CD4-positive, alpha-beta T cell (primary cell): ENCODE measurements at regions not wholly inside any gene's neighbourhood (a gene's known extent, or its start where the extent isn't known, plus 50 kb on each side); places are given as distances from the start of the nearest gene placed in this dataset.

Experiments
- ATAC-seq: fragments of 200-7000 bp; cut with Tn5 transposase; one replicate; pipeline ENCODE4 v1.10.0; 2022; ENCODE audit warnings: mild to moderate bottlenecking; ENCODE audit not compliant: poor library complexity
- CTCF ChIA-PET: fragments of 350-600 bp; sonication (Branson Sonifier 250); formaldehyde crosslinking; loops from one replicate; lab custom pipeline; 2021; ENCODE audit warnings: antibody characterized with exemption, inconsistent platforms; lab: Charles Lee
- POLR2A ChIA-PET: fragments of 350-600 bp; sonication (Branson Sonifier 250); formaldehyde crosslinking; loops from one replicate; lab custom pipeline; 2021; ENCODE audit warnings: antibody characterized with exemption, inconsistent platforms; lab: Charles Lee
- DNase-seq, 14 experiments: peaks; one replicate each; pipeline ENCODE4 v3.0.0-alpha.2; 2013 to 2020; ENCODE audit warnings: mixed read lengths in 2 of 14
- H3K27ac ChIP-seq, 2 donors: one replicate each; pipeline versions ENCODE4 v1.5.1 to v1.7.0; 2013; ENCODE audit warnings: low read length in 2 of 2, low read depth in 1 of 2, mild to moderate bottlenecking in 1 of 2
- H3K27me3 ChIP-seq, 2 experiments: 1 replicate in 1 of 2; 2 replicates in 1 of 2; pipeline versions ENCODE4 v1.6.1 to v1.7.0; 2013; ENCODE audit warnings: low read length in 2 of 2, control low read depth in 1 of 2, mild to moderate bottlenecking in 1 of 2, moderate library complexity in 1 of 2; ENCODE audit not compliant: insufficient read depth in 2 of 2, control insufficient read depth in 1 of 2
- H3K36me3 ChIP-seq: one replicate; pipeline ENCODE4 v1.6.1; 2013; ENCODE audit warnings: low read length, control low read depth; ENCODE audit not compliant: insufficient read depth
- H3K4me1 ChIP-seq: one replicate; pipeline ENCODE4 v1.6.1; 2013; ENCODE audit warnings: low read length, control low read depth; ENCODE audit not compliant: insufficient read depth
- H3K4me3 ChIP-seq: one replicate; pipeline ENCODE4 v1.5.1; 2013; ENCODE audit warnings: mild to moderate bottlenecking, low read length, moderate library complexity
- H3K9me3 ChIP-seq, 2 experiments: 1 replicate in 1 of 2; 2 replicates in 1 of 2; pipeline versions ENCODE4 v1.6.1 to v1.7.0; 2013; ENCODE audit warnings: low read length in 2 of 2, mild to moderate bottlenecking in 2 of 2, control low read depth in 1 of 2, moderate library complexity in 1 of 2; ENCODE audit not compliant: control insufficient read depth in 1 of 2, insufficient read depth in 1 of 2
- H3K27ac Mint-ChIP-seq: one replicate; pipeline ENCODE4 v1.8.0; 2020; ENCODE audit warnings: mixed read lengths
- H3K27me3 Mint-ChIP-seq: one replicate; pipeline ENCODE4 v1.8.0; 2021; ENCODE audit warnings: mixed read lengths
- H3K36me3 Mint-ChIP-seq: one replicate; pipeline ENCODE4 v1.8.0; 2021; ENCODE audit warnings: low read depth, mixed read lengths
- H3K4me1 Mint-ChIP-seq: one replicate; pipeline ENCODE4 v1.8.0; 2021; ENCODE audit warnings: low read depth, mixed read lengths
- H3K4me3 Mint-ChIP-seq: one replicate; pipeline ENCODE4 v1.8.0; 2020; ENCODE audit warnings: mild to moderate bottlenecking, mixed read lengths
- H3K9me3 Mint-ChIP-seq: one replicate; pipeline ENCODE4 v1.8.0; 2020; ENCODE audit warnings: mixed read lengths
- CTCF ChIP-seq: fragments of 200-600 bp; IDR thresholded peaks from one replicate; pipeline ENCODE4 v1.8.0; 2022; ENCODE audit warnings: antibody characterized with exemption, mild to moderate bottlenecking
- intact Hi-C, 2 experiments: fragments of 100-400 bp; cut with DNase I in 1 of 2; cut with micrococcal nuclease in 1 of 2; formaldehyde crosslinking; loops; one replicate each; pipeline versions ENCODE4 v1.15.1 to v1.9.0; 2023 to 2025; cut with DNase I, micrococcal nuclease

- POLR2A ChIA-PET = interaction anchor here (1.0 to 1.1 kb wide), 2 partner anchors 17 to 173 kb away, joined by 3 to 5 read pairs; partner anchors contain the start of gene CITED2
- Histone ChIP-seq H3K27ac (no peak overlapping the region), H3K9me3 (no peaks in the 10 kb centered on the region), H3K4me3 (no peak overlapping the region), H3K36me3 (no peaks in the 10 kb centered on the region), H3K4me1 (no peaks in the 10 kb centered on the region), H3K27me3 (no peaks in the 10 kb centered on the region)
- CTCF ChIA-PET = interaction anchor here (0.8 kb wide), 1 partner anchor 178 kb away, joined by 3 read pairs; no protein-coding TSS in a partner anchor
- DNase-seq = no peak
- Mint-ChIP-seq H3K36me3 (no peaks in the 10 kb centered on the region), H3K9me3 (no peaks in the 10 kb centered on the region), H3K4me3 (no peak overlapping the region), H3K27me3 (no peaks in the 10 kb centered on the region), H3K27ac (no peak overlapping the region), H3K4me1 (peaks cover 4% of the 10 kb centered on the region)
- TF ChIP-seq CTCF = no peak
- intact Hi-C loops = no loop called here
- no peak for ATAC-seq
Observed at GRCh38 chr6:139547804-139548203, 173.4 kb upstream of the CITED2 start.

GRCh38 chr6:139547122-139547776 lies 172.8 kb upstream of the CITED2 start:
- no peak overlapping the region for H3K4me3 ChIP-seq
- intact Hi-C loops = no loop called here
- H3K4me3 Mint-ChIP-seq = no peak overlapping the region
- H3K4me1 Mint-ChIP-seq = peaks cover 4% of the 10 kb centered on the region
- no peaks in the 10 kb centered on the region for H3K27me3 ChIP-seq
- ATAC-seq = no peak
- ChIA-PET POLR2A (interaction anchor here (1.0 to 1.1 kb wide), 2 partner anchors 16 to 173 kb away, joined by 3 to 5 read pairs; partner anchors contain the start of gene CITED2), CTCF (interaction anchor here (0.8 kb wide), 1 partner anchor 178 kb away, joined by 3 read pairs; no protein-coding TSS in a partner anchor)
- H3K27me3 Mint-ChIP-seq = no peaks in the 10 kb centered on the region
- H3K4me1 ChIP-seq = no peaks in the 10 kb centered on the region
- DNase-seq = no peak
- no peaks in the 10 kb centered on the region for H3K9me3 Mint-ChIP-seq
- H3K36me3 Mint-ChIP-seq = no peaks in the 10 kb centered on the region
- no peak for TF ChIP-seq CTCF
- H3K27ac Mint-ChIP-seq = no peak overlapping the region
- no peak overlapping the region for H3K27ac ChIP-seq
- no peaks in the 10 kb centered on the region for H3K36me3 ChIP-seq
- H3K9me3 ChIP-seq = no peaks in the 10 kb centered on the region

GRCh38 chr6:139546106-139546472 lies 171.6 kb upstream of the CITED2 start:
- Histone ChIP-seq H3K9me3 (no peaks in the 10 kb centered on the region), H3K27me3 (no peaks in the 10 kb centered on the region), H3K4me1 (peaks cover under 1% of the 10 kb centered on the region), H3K27ac (no peak overlapping the region), H3K4me3 (no peak overlapping the region), H3K36me3 (no peaks in the 10 kb centered on the region)
- no peak for TF ChIP-seq CTCF
- ATAC-seq = no peak
- H3K27me3 Mint-ChIP-seq = no peaks in the 10 kb centered on the region
- ChIA-PET CTCF (no interaction called here), POLR2A (interaction anchor here (1.0 kb wide), 1 partner anchor 171 kb away, joined by 3 read pairs; the partner anchor contains the start of gene CITED2)
- no peaks in the 10 kb centered on the region for H3K9me3 Mint-ChIP-seq
- no peak overlapping the region for H3K27ac Mint-ChIP-seq
- DNase-seq = no peak
- no peak overlapping the region for H3K4me3 Mint-ChIP-seq
- H3K4me1 Mint-ChIP-seq = peaks cover 5% of the 10 kb centered on the region
- H3K36me3 Mint-ChIP-seq = no peaks in the 10 kb centered on the region
- intact Hi-C loops = no loop called here
